ENCODE measurements at regions not wholly inside any gene's neighbourhood (a gene's known extent, or its start where the extent isn't known, plus 50 kb on each side); places are given as distances from the start of the nearest gene placed in this dataset.

- no peaks in the 10 kb centered on the region for H3K36me3 ChIP-seq
- TF ChIP-seq POLR2A (IDR thresholded peaks at IDR 0.05) (no peak), CTCF (IDR thresholded peaks at IDR 0.05 in 4 of 5, conservative IDR thresholded peaks at IDR 0.05 in 1 of 5) (no peak)
- H3K4me1 ChIP-seq: no peaks in the 10 kb centered on the region
- H3K4me3 ChIP-seq: no peak overlapping the region
- no peaks in the 10 kb centered on the region for H3K27me3 ChIP-seq
- intact Hi-C loops (cut with DNase I; ENCODE audit: low total_unique reads) (no loop called here), in situ Hi-C loops (cut with MboI; ENCODE audit: low sequenced_read_pairs in 4 of 4) (no loop called here)
- no peak for DNase-seq
- no peak for ATAC-seq
- no peak overlapping the region for H3K27ac ChIP-seq
- H3K9me3 ChIP-seq: no peaks in the 10 kb centered on the region
Observed at GRCh38 chr16:49003992-49004391, 277.6 kb downstream of the CBLN1 start.

DNA sequence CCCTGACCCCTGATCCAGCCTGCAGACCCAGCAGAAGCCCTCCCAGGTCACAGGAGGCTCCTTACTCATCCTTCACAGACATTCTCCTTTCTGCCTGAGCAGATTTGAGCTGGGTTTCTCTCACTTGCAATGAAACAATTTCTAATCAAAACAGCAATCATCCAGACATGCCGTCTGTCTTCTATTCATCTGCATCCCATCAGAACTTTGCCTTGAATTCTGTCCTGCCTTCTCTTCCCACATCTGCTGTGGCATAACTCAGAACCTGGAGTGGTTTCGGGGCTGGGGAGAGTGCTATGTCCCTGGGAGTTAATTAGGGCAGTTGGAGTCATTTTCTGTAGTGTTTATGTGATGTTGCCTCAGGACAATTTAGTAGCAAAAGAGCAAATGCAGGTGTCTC, 278.6 kb downstream of the CBLN1 start:
- DNase-seq (no peak), ATAC-seq (no peak)
- H3K27me3 ChIP-seq: no peaks in the 10 kb centered on the region
- H3K27ac ChIP-seq: no peak overlapping the region
- no peaks in the 10 kb centered on the region for H3K36me3 ChIP-seq
- no peaks in the 10 kb centered on the region for H3K9me3 ChIP-seq
- no peaks in the 10 kb centered on the region for H3K4me1 ChIP-seq
- in situ Hi-C loops (cut with MboI; ENCODE audit: low sequenced_read_pairs in 4 of 4): no loop called here
- TF ChIP-seq CTCF (IDR thresholded peaks at IDR 0.05 in 4 of 5, conservative IDR thresholded peaks at IDR 0.05 in 1 of 5) (no peak), POLR2A (IDR thresholded peaks at IDR 0.05) (no peak)
- no peak overlapping the region for H3K4me3 ChIP-seq
- intact Hi-C loops (cut with DNase I; ENCODE audit: low total_unique reads): no loop called here

DNA sequence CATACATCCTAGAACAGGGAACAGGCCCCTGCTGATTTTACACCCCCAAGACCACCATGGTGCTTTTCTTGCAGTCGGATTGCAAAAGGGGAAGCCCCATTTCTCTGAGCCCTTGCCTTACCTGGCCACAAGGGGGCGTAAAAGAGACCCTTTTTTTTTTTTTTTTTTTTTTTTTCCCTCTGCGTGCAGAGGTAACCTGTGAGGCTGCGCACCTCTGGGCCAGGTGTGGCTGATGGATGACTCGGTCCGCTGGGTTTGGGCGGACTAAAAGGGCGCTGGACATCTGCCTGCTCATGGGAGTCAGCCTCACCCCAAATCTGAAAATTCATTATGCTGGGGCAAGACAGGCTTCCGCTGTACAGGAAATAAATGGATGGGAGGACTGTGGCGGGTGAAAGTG, 281.0 kb downstream of the CBLN1 start:
- ATAC-seq: no peak

GRCh38 chr16:48999508-48999907, 282.1 kb downstream of the CBLN1 start:
- intact Hi-C loops (cut with DNase I; ENCODE audit: low total_unique reads): no loop called here
- in situ Hi-C loops (cut with MboI; ENCODE audit: low sequenced_read_pairs in 4 of 4): no loop called here
- H3K27ac ChIP-seq: no peak overlapping the region

More for the DNA sequence above, 281.0 kb downstream of the CBLN1 start:
- Histone ChIP-seq H3K4me3 (no peak overlapping the region), H3K27me3 (no peaks in the 10 kb centered on the region), H3K36me3 (no peaks in the 10 kb centered on the region), H3K4me1 (no peaks in the 10 kb centered on the region), H3K9me3 (no peaks in the 10 kb centered on the region), H3K27ac (no peak overlapping the region)
- no peak for DNase-seq
- intact Hi-C loops (cut with DNase I; ENCODE audit: low total_unique reads) (no loop called here), in situ Hi-C loops (cut with MboI; ENCODE audit: low sequenced_read_pairs in 4 of 4) (no loop called here)
- TF ChIP-seq CTCF (IDR thresholded peaks at IDR 0.05 in 4 of 5, conservative IDR thresholded peaks at IDR 0.05 in 1 of 5) (peak in 2 of 5 experiments; percentile 21 to 36), POLR2A (IDR thresholded peaks at IDR 0.05) (no peak)

More at GRCh38 chr16:48999508-48999907, 282.1 kb downstream of the CBLN1 start:
- TF ChIP-seq CTCF (IDR thresholded peaks at IDR 0.05 in 4 of 5, conservative IDR thresholded peaks at IDR 0.05 in 1 of 5): no peak
- H3K27me3 ChIP-seq: no peaks in the 10 kb centered on the region
- H3K4me1 ChIP-seq: no peaks in the 10 kb centered on the region
- H3K4me3 ChIP-seq: no peak overlapping the region
- DNase-seq (no peak), ATAC-seq (no peak)
- H3K36me3 ChIP-seq: no peaks in the 10 kb centered on the region
- H3K9me3 ChIP-seq: no peaks in the 10 kb centered on the region

All from gastrocnemius medialis (tissue), 4 donors.